ENCODE measurements at regions not wholly inside any gene's neighbourhood (a gene's known extent, or its start where the extent isn't known, plus 50 kb on each side); places are given as distances from the start of the nearest gene placed in this dataset.

GRCh38 chr21:36554411-36555157 is 74.7 kb upstream of the CLDN14 start:
- no peak for DNase-seq (ENCODE audit: low read depth, low spot score)

GRCh38 chr21:36555199-36555800 is 75.4 kb upstream of the CLDN14 start:
- no peak for DNase-seq (ENCODE audit: low read depth, low spot score)

DNA sequence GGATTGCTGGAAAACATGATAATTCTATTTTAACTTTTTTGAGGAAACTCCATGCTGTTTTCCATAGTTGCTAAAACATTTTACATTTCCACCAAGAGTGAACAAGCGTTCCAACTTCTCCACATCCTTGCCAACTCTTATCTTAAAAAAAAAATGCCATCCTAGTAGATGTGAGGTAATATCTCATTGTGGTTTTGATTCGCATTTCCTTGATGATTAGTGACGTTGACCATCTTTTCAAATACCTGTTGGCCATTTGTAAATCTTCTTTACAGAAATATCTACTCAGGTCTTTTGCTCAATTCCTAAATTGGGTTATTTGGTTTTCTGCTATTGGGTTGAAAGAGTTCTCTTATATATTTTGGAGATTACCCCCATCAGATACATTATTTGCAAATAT is 77.4 kb upstream of the CLDN14 start:
- no peak for DNase-seq (ENCODE audit: low read depth, low spot score)

DNA sequence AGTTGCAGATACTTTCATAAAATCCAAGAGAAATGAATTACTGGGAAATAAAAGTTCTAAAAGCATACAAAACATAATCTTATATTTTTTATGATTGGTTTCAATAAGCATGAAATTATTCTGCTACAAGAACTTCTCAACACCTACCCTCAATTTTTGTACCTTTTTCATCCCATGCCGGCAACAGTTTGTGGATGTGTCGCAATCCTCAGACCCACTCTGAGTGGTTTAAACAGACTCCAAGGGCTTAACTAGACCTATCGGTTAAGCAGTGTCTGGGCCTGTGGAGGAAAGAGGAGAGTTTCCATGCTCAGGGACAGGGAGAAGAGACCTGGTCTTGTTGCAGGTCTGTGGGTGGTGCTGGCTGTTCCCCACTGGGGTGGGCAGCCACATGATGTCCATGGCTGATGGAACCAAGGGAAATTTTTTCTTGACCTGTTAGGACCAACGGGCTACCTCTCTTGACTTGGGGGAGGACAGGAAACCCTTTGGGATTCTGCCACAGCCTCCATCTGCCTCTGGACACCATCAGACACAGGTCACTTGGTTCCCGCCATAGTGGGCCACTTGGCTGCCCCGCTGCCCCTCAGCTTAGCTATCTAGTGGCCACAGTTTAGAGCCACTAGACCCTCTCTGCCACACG is 81.1 kb upstream of the CLDN14 start:
- no peak for DNase-seq (ENCODE audit: low read depth, low spot score)

GRCh38 chr21:36563341-36563926 is 83.5 kb upstream of the CLDN14 start:
- DNase-seq (ENCODE audit: low read depth, low spot score), result no peak

GRCh38 chr21:36564647-36565046 is 84.7 kb upstream of the CLDN14 start:
- no peak for DNase-seq (ENCODE audit: low read depth, low spot score)

DNA sequence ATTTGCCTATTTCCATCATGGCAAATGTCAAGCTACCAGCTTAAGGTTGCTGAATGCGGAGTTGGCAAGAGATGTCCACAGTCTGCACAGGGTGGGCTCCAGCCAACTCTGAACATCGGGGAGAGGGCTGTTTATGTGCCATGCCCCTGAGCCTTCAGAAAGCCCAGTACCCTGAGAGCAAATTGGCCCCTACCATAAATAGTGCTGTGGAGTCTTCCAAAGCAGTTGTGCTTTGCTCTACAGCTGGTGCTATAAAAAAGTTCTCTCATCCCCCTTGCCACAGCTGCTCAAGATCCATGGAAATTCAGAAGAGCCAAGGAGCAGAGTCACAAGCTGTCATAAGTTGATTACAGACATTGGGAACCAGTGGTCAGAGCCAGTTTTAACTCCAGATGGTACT is 85.6 kb upstream of the CLDN14 start:
- DNase-seq (ENCODE audit: low read depth, low spot score), result no peak

GRCh38 chr21:36566644-36567043 is 86.7 kb upstream of the CLDN14 start:
- DNase-seq (ENCODE audit: low read depth, low spot score), result no peak

- DNase-seq (ENCODE audit: low read depth, low spot score), result no peak
Measured at GRCh38 chr21:36567216-36567885, 87.4 kb upstream of the CLDN14 start.

GRCh38 chr21:36569511-36569910 is 89.6 kb upstream of the CLDN14 start:
- no peak for DNase-seq (ENCODE audit: low read depth, low spot score)

GRCh38 chr21:36571556-36571955 is 91.6 kb upstream of the CLDN14 start:
- DNase-seq (ENCODE audit: low read depth, low spot score), result no peak

DNA sequence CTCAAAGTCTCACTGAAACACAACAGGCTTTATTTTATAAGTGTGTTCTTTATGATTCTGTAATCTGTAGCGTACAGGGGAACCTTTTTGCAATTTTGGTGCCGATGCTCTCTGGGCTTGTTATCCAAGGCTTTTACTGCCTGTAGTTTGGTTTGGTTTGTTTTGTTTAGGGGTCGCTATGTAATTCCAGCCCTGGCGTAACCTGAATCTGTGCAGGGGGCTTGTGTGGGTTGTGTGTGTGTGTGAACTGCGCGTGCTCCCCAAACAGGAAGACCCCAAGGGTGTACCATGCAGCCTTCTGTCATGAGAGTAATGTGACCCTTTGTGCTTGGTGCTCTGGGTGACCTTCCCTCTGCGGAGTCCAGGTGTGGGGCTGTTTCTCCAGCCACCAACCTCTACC is 92.1 kb upstream of the CLDN14 start:
- DNase-seq (ENCODE audit: low read depth, low spot score), result no peak

DNA sequence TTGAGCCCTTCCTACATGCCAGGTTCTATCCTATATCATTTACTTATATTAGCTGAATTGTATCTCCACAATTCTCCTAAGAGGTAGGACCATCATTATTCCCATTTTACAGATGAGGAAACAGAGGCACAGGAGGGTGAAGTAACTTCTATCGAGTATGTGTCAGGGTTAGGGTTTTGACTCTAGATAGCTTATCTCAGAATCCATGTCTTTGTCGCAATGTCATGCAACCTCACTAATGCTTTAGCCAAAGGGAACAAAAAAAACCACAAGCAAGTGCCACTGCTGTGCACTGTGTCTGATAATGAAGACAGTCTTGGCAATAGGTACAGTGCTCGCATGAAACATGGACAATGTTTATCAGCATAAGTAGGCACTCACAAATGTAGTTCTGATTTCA is 95.4 kb upstream of the CLDN14 start:
- DNase-seq (ENCODE audit: low read depth, low spot score), result no peak

GRCh38 chr21:36576441-36576840 is 96.5 kb upstream of the CLDN14 start:
- DNase-seq (ENCODE audit: low read depth, low spot score), result no peak

GRCh38 chr21:36579898-36580297 is 100.0 kb upstream of the CLDN14 start:
- DNase-seq (ENCODE audit: low read depth, low spot score), result no peak

DNA sequence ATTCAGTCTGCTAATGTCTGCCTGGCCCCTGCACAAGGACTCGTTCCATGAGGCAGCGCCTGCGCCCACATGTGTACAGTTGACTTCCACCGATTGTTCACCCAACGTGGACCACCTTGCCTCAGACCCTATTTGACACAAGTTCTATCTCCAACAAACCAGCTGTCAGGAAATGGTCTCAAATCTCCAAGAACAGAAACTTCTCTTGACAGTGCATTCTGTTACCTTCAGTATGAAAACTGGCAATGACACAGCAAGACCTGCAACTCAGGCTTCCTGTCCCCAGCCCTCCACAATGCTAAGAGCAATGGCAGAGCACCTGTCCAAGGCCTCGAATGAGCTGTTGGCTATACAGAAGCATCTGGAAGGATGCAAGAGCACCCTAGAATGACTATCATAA is 102.3 kb upstream of the CLDN14 start:
- DNase-seq (ENCODE audit: low read depth, low spot score), result no peak

GRCh38 chr21:36583591-36583990 is 103.7 kb upstream of the CLDN14 start:
- no peak for DNase-seq (ENCODE audit: low read depth, low spot score)

- no peak for DNase-seq (ENCODE audit: low read depth, low spot score)
Measured at GRCh38 chr21:36584980-36585940, 105.3 kb upstream of the CLDN14 start.

DNA sequence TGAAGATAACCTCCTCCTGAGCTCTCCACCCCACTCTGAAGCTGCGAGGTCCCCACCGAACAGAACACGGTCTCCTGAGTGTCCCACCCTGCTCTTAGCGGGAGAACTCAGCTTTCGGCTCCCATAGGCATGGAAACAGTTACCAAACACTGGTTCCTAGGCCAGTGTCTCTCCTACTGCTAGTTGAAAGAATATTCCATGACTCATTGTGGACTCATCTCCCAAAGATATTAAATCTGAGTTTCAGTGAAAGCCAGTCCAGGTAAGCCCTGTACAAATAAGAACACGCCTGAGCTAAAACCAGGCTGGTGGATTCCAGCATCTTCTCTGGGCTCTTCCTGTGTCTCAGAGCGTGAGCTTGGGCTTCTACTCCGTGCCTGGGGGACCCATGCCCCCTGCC is 107.5 kb upstream of the CLDN14 start:
- DNase-seq (ENCODE audit: low read depth, low spot score), result no peak

DNA sequence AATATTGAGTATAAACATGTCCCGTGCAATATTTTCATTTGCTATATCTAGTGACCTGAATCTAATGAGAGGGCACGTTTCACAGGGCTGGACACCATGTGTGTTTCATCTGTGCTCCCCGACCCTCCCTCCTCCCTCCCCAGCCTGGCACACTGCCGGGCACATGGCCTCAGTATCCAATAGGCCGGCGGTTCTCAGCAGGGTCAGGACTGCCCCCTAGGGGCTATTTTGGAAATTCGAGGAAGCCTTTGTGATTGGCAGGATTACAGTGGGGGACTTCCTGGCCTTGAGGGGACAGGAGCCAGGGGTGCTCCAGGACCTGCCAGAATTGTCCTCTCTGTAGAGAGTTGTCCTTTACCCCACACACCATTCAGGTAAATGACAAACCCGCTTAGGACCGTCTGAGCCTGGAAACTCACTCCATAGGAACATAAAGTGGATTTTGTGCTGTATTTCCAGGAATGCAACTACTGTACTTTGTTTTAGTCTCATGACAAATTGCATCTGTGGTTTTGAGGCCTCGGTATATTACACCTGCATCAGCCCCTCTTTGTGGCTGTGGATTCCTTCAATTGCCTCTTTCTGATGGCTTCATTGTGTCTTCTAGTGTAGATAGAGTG is 109.5 kb upstream of the SIM2 start:
- DNase-seq (ENCODE audit: low read depth, low spot score), result peak; percentile 21

Data from astrocyte of the hippocampus (primary cell).